HUES48 (cell line): ENCODE measurements at regions not wholly inside any gene's neighbourhood (a gene's known extent, or its start where the extent isn't known, plus 50 kb on each side); places are given as distances from the start of the nearest gene placed in this dataset.

Experiments
- H3K27ac ChIP-seq: one replicate; pipeline ENCODE4 v1.7.0; 2013; ENCODE audit warnings: low read depth, low read length, inconsistent platforms
- H3K27me3 ChIP-seq: 2 replicates; pipeline ENCODE4 v1.6.1; 2013; ENCODE audit warnings: mild to moderate bottlenecking, low read length; ENCODE audit not compliant: control insufficient read depth, insufficient read depth
- H3K36me3 ChIP-seq: 2 replicates; pipeline ENCODE4 v1.6.1; 2013; ENCODE audit warnings: low read length; ENCODE audit not compliant: control insufficient read depth, insufficient read depth
- H3K4me1 ChIP-seq: 2 replicates; pipeline ENCODE4 v1.6.1; 2013; ENCODE audit warnings: mild to moderate bottlenecking, low read length; ENCODE audit not compliant: control insufficient read depth, insufficient read depth
- H3K4me3 ChIP-seq: 2 replicates; pipeline ENCODE4 v1.5.1; 2013; ENCODE audit warnings: mild to moderate bottlenecking, low read depth, low read length
- H3K9ac ChIP-seq: 2 replicates; pipeline ENCODE4 v1.6.1; 2013; ENCODE audit warnings: mild to moderate bottlenecking, low read depth, low read length, moderate library complexity
- H3K9me3 ChIP-seq: 2 replicates; pipeline ENCODE4 v1.6.1; 2013; ENCODE audit warnings: low read length; ENCODE audit not compliant: control insufficient read depth, insufficient read depth

- H3K27me3 ChIP-seq, result no peaks in the 10 kb centered on the region
- H3K36me3 ChIP-seq, result no peaks in the 10 kb centered on the region
- H3K9me3 ChIP-seq, result no peaks in the 10 kb centered on the region
- no peak overlapping the region for H3K9ac ChIP-seq
- H3K4me3 ChIP-seq, result no peak overlapping the region
- H3K4me1 ChIP-seq, result peaks cover 5% of the 10 kb centered on the region; the same call in 1 of the 2 replicates
- H3K27ac ChIP-seq, result no peak overlapping the region
These were observed 655.6 kb upstream of the NUDT12 start for GRCh38 chr5:104218200-104218599.

GRCh38 chr5:104213216-104213615, 650.6 kb upstream of the NUDT12 start:
- Histone ChIP-seq H3K27ac (no peak overlapping the region), H3K36me3 (no peaks in the 10 kb centered on the region), H3K27me3 (no peaks in the 10 kb centered on the region), H3K9ac (no peak overlapping the region), H3K4me3 (no peak overlapping the region), H3K4me1 (peaks cover 5% of the 10 kb centered on the region; the same call in 1 of the 2 replicates), H3K9me3 (no peaks in the 10 kb centered on the region)

GRCh38 chr5:104199771-104200170, 637.2 kb upstream of the NUDT12 start:
- Histone ChIP-seq H3K4me3 (no peak overlapping the region), H3K9ac (no peak overlapping the region), H3K27me3 (no peaks in the 10 kb centered on the region), H3K4me1 (peaks cover 4% of the 10 kb centered on the region; the same call in 1 of the 2 replicates), H3K36me3 (no peaks in the 10 kb centered on the region), H3K27ac (no peak overlapping the region), H3K9me3 (no peaks in the 10 kb centered on the region)

- Histone ChIP-seq H3K9me3 (no peaks in the 10 kb centered on the region), H3K27me3 (no peaks in the 10 kb centered on the region), H3K27ac (no peak overlapping the region), H3K9ac (no peak overlapping the region), H3K4me3 (no peak overlapping the region), H3K4me1 (peaks cover 4% of the 10 kb centered on the region; the same call in 1 of the 2 replicates), H3K36me3 (no peaks in the 10 kb centered on the region)
These were observed 635.6 kb upstream of the NUDT12 start for GRCh38 chr5:104198156-104198555.

- Histone ChIP-seq H3K9me3 (peaks cover 35% of the 10 kb centered on the region), H3K4me1 (peaks cover 1% of the 10 kb centered on the region; the same call in 1 of the 2 replicates), H3K36me3 (no peaks in the 10 kb centered on the region), H3K9ac (no peak overlapping the region), H3K27ac (no peak overlapping the region), H3K4me3 (no peak overlapping the region), H3K27me3 (no peaks in the 10 kb centered on the region)
These were observed 627.3 kb upstream of the NUDT12 start for GRCh38 chr5:104189909-104190308.

GRCh38 chr5:104189031-104189430, 626.4 kb upstream of the NUDT12 start:
- Histone ChIP-seq H3K4me3 (no peak overlapping the region), H3K27me3 (no peaks in the 10 kb centered on the region), H3K9me3 (peaks cover 37% of the 10 kb centered on the region), H3K27ac (no peak overlapping the region), H3K36me3 (no peaks in the 10 kb centered on the region), H3K9ac (no peak overlapping the region), H3K4me1 (no peaks in the 10 kb centered on the region)

GRCh38 chr5:104187656-104188055, 625.1 kb upstream of the NUDT12 start:
- Histone ChIP-seq H3K27me3 (no peaks in the 10 kb centered on the region), H3K9ac (no peak overlapping the region), H3K27ac (no peak overlapping the region), H3K9me3 (peaks cover 41% of the 10 kb centered on the region), H3K4me3 (no peak overlapping the region), H3K4me1 (no peaks in the 10 kb centered on the region), H3K36me3 (no peaks in the 10 kb centered on the region)

- Histone ChIP-seq H3K4me3 (no peak overlapping the region), H3K4me1 (no peaks in the 10 kb centered on the region), H3K27ac (no peak overlapping the region), H3K9ac (no peak overlapping the region), H3K36me3 (no peaks in the 10 kb centered on the region), H3K9me3 (peaks cover 44% of the 10 kb centered on the region), H3K27me3 (no peaks in the 10 kb centered on the region)
These were observed 623.9 kb upstream of the NUDT12 start for GRCh38 chr5:104186510-104186909.

GRCh38 chr5:104186100-104186499, 623.5 kb upstream of the NUDT12 start:
- Histone ChIP-seq H3K27ac (no peak overlapping the region), H3K4me1 (no peaks in the 10 kb centered on the region), H3K4me3 (no peak overlapping the region), H3K27me3 (no peaks in the 10 kb centered on the region), H3K9ac (no peak overlapping the region), H3K36me3 (no peaks in the 10 kb centered on the region), H3K9me3 (peaks cover 48% of the 10 kb centered on the region)

GRCh38 chr5:104184264-104184663, 621.7 kb upstream of the NUDT12 start:
- Histone ChIP-seq H3K9me3 (peaks cover 66% of the 10 kb centered on the region), H3K9ac (no peak overlapping the region), H3K27ac (no peak overlapping the region), H3K4me1 (no peaks in the 10 kb centered on the region), H3K4me3 (no peak overlapping the region), H3K36me3 (no peaks in the 10 kb centered on the region), H3K27me3 (no peaks in the 10 kb centered on the region)

GRCh38 chr5:104178829-104179456, 616.4 kb upstream of the NUDT12 start:
- Histone ChIP-seq H3K27me3 (no peaks in the 10 kb centered on the region), H3K36me3 (no peaks in the 10 kb centered on the region), H3K9ac (no peak overlapping the region), H3K9me3 (peaks cover 31% of the 10 kb centered on the region), H3K4me3 (no peak overlapping the region), H3K27ac (no peak overlapping the region), H3K4me1 (no peaks in the 10 kb centered on the region; the same call in 1 of the 2 replicates)
